BLaER1 treated with 17β-estradiol and CSF1 and Interleukin-3, amounts not matched to agents 10 nM and 100 nM (cell line): ENCODE measurements at regions not wholly inside any gene's neighbourhood (a gene's known extent, or its start where the extent isn't known, plus 50 kb on each side); places are given as distances from the start of the nearest gene placed in this dataset.
A peak's percentile ranks its signal among the peaks of the same experiment; 100 is the strongest.
"Not testable (repeated sequence)": the region's sequence is repeated elsewhere in the genome, so short reads cannot be mapped to it uniquely, and the experiment has no call there.

Experiments used
- H3K27ac ChIP-seq, 11 experiments: shearing (Covaris generic); formaldehyde crosslinking; 2 replicates each; pipeline ENCODE4 v1.8.1; 2022
- H3K27me3 ChIP-seq, 11 experiments: shearing (Covaris generic); formaldehyde crosslinking; 2 replicates each; pipeline ENCODE4 v1.8.1; 2022
- H3K36me3 ChIP-seq, 11 experiments: shearing (Covaris generic); formaldehyde crosslinking; 2 replicates each; pipeline ENCODE4 v1.8.1; 2022
- H3K4me1 ChIP-seq, 10 experiments: shearing (Covaris generic); formaldehyde crosslinking; 2 replicates each; pipeline ENCODE4 v1.8.1; 2022
- H3K4me2 ChIP-seq, 11 experiments: shearing (Covaris generic); formaldehyde crosslinking; 2 replicates each; pipeline ENCODE4 v1.8.1; 2022
- H3K4me3 ChIP-seq, 10 experiments: shearing (Covaris generic); formaldehyde crosslinking; 2 replicates each; pipeline ENCODE4 v1.8.1; 2022
- H3K9ac ChIP-seq, 11 experiments: shearing (Covaris generic); formaldehyde crosslinking; 2 replicates each; pipeline ENCODE4 v1.8.1; 2022
- H3K9me3 ChIP-seq, 11 experiments: shearing (Covaris generic); formaldehyde crosslinking; replicated peaks in 1 of 11; 2 replicates each; pipeline ENCODE4 v1.8.1; 2022
- H4K20me1 ChIP-seq, 11 experiments: shearing (Covaris generic); formaldehyde crosslinking; 2 replicates each; pipeline ENCODE4 v1.8.1; 2022
- Cebpa-rat ChIP-seq, 11 experiments: shearing (Covaris generic); IDR thresholded peaks; 2 replicates each; pipeline ENCODE4 v1.8.1; 2022

- TF ChIP-seq Cebpa-rat (IDR thresholded peaks at IDR 0.05) = no peak
- Histone ChIP-seq H3K4me2 (no peak overlapping the region), H3K27ac (no peak overlapping the region), H3K9me3 (no peaks in the 10 kb centered on the region), H4K20me1 (no peaks in the 10 kb centered on the region), H3K36me3 (no peaks in the 10 kb centered on the region), H3K27me3 (no peaks in the 10 kb centered on the region), H3K4me1 (peaks cover 18 to 29% (median 21%) of the 10 kb centered on the region in 10 experiments), H3K4me3 (no peak overlapping the region), H3K9ac (no peak overlapping the region)
Observed at GRCh38 chr12:131507094-131507493, 203.8 kb upstream of the SFSWAP start.

GRCh38 chr12:131507881-131508280 is 203.0 kb upstream of the SFSWAP start:
- Histone ChIP-seq H3K4me2 (no peak overlapping the region), H3K4me3 (no peak overlapping the region), H3K4me1 (peaks cover 22 to 32% (median 24%) of the 10 kb centered on the region in 10 experiments), H3K27me3 (no peaks in the 10 kb centered on the region), H4K20me1 (no peaks in the 10 kb centered on the region), H3K9me3 (no peaks in the 10 kb centered on the region), H3K27ac (no peak overlapping the region), H3K36me3 (no peaks in the 10 kb centered on the region), H3K9ac (no peak overlapping the region)
- TF ChIP-seq Cebpa-rat (IDR thresholded peaks at IDR 0.05) = no peak

- peaks cover 22 to 32% (median 24%) of the 10 kb centered on the region in 10 experiments for H3K4me1 ChIP-seq
- no peaks in the 10 kb centered on the region for H3K27me3 ChIP-seq
- no peak overlapping the region for H3K27ac ChIP-seq
- H3K36me3 ChIP-seq = no peaks in the 10 kb centered on the region
- H3K4me3 ChIP-seq = no peak overlapping the region
- H3K4me2 ChIP-seq = peak overlapping the region in 3 of 11 experiments; percentile 68 to 87 (median 73); a peak in 3 of 22 replicates
- H3K9ac ChIP-seq = no peak overlapping the region
- peaks cover 0 to 2% (median 0%) of the 10 kb centered on the region in 11 experiments; a peak in 2 of 22 replicates for H3K9me3 ChIP-seq
- H4K20me1 ChIP-seq = no peaks in the 10 kb centered on the region
- no peak for TF ChIP-seq Cebpa-rat (IDR thresholded peaks at IDR 0.05)
Observed at GRCh38 chr12:131509701-131510100, 201.2 kb upstream of the SFSWAP start.

- H3K4me1 ChIP-seq = peaks cover 22 to 32% (median 24%) of the 10 kb centered on the region in 10 experiments
- H3K4me2 ChIP-seq = peak overlapping the region; percentile 61 to 88 (median 72); a peak in 17 of 22 replicates
- TF ChIP-seq Cebpa-rat (IDR thresholded peaks at IDR 0.05) = no peak
Observed at GRCh38 chr12:131510431-131510830, 200.5 kb upstream of the SFSWAP start.

GRCh38 chr12:131511391-131511802 is 199.5 kb upstream of the SFSWAP start:
- H3K27ac ChIP-seq = peak overlapping the region in 7 of 11 experiments; percentile 4 to 38 (median 23); a peak in 9 of 22 replicates
- peaks cover 22 to 32% (median 24%) of the 10 kb centered on the region in 10 experiments for H3K4me1 ChIP-seq
- no peaks in the 10 kb centered on the region for H3K27me3 ChIP-seq
- H3K4me2 ChIP-seq = peak overlapping the region; percentile 61 to 88 (median 72)
- peak overlapping the region in 2 of 11 experiments; percentile 15 to 19; a peak in 2 of 22 replicates for H3K9ac ChIP-seq
- no peaks in the 10 kb centered on the region for H3K36me3 ChIP-seq
- TF ChIP-seq Cebpa-rat (IDR thresholded peaks at IDR 0.05) = no peak
- H3K4me3 ChIP-seq = no peak overlapping the region
- H3K9me3 ChIP-seq = peaks cover 0 to 19% (median 8%) of the 10 kb centered on the region in 11 experiments; a peak in 20 of 22 replicates
- no peaks in the 10 kb centered on the region for H4K20me1 ChIP-seq

More at GRCh38 chr12:131510431-131510830, 200.5 kb upstream of the SFSWAP start:
- Histone ChIP-seq H4K20me1 (no peaks in the 10 kb centered on the region), H3K27ac (0 out of 22 replicates have a peak overlapping the region, but pooled peaks of 1 of the 11 experiments have one; percentile 9), H3K36me3 (no peaks in the 10 kb centered on the region), H3K4me3 (no peak overlapping the region), H3K27me3 (no peaks in the 10 kb centered on the region), H3K9ac (peak overlapping the region in 1 of 11 experiments; percentile 6; a peak in 1 of 22 replicates), H3K9me3 (peaks cover 0 to 10% (median 0%) of the 10 kb centered on the region in 11 experiments; a peak in 4 of 22 replicates)

- Histone ChIP-seq H3K4me2 (peak overlapping the region; percentile 61 to 88 (median 72)), H3K4me3 (no peak overlapping the region), H4K20me1 (no peaks in the 10 kb centered on the region), H3K27me3 (no peaks in the 10 kb centered on the region), H3K9me3 (peaks cover under 1 to 25% (median 14%) of the 10 kb centered on the region in 11 experiments; a peak in 21 of 22 replicates), H3K4me1 (peaks cover 22 to 32% (median 24%) of the 10 kb centered on the region in 10 experiments), H3K9ac (peak overlapping the region in 2 of 11 experiments; percentile 15 to 19; a peak in 1 of 22 replicates), H3K36me3 (no peaks in the 10 kb centered on the region), H3K27ac (peak overlapping the region in 7 of 11 experiments; percentile 4 to 38 (median 23); a peak in 9 of 22 replicates)
- TF ChIP-seq Cebpa-rat (IDR thresholded peaks at IDR 0.05) = no peak
Observed at GRCh38 chr12:131511803-131512561, 198.9 kb upstream of the SFSWAP start.

GRCh38 chr12:131513606-131514005 is 197.3 kb upstream of the SFSWAP start:
- H3K27me3 ChIP-seq = no peaks in the 10 kb centered on the region
- H3K9ac ChIP-seq = no peak overlapping the region
- no peak overlapping the region for H3K4me2 ChIP-seq
- H3K4me1 ChIP-seq = peaks cover 22 to 32% (median 24%) of the 10 kb centered on the region in 10 experiments
- TF ChIP-seq Cebpa-rat (IDR thresholded peaks at IDR 0.05) = no peak
- H3K36me3 ChIP-seq = no peaks in the 10 kb centered on the region
- H3K27ac ChIP-seq = no peak overlapping the region
- no peak overlapping the region for H3K4me3 ChIP-seq
- H4K20me1 ChIP-seq = no peaks in the 10 kb centered on the region
- peaks cover 12 to 37% (median 26%) of the 10 kb centered on the region in 11 experiments for H3K9me3 ChIP-seq

- peaks cover 12 to 27% (median 23%) of the 10 kb centered on the region in 11 experiments for H3K9me3 ChIP-seq
- not testable (repeated sequence) for H4K20me1 ChIP-seq, H3K27ac ChIP-seq, H3K36me3 ChIP-seq, H3K4me1 ChIP-seq, H3K27me3 ChIP-seq, H3K4me2 ChIP-seq, H3K4me3 ChIP-seq, H3K9ac ChIP-seq
Observed at GRCh38 chr12:131520553-131520952, 190.3 kb upstream of the SFSWAP start.

GRCh38 chr12:131521326-131521725 is 189.6 kb upstream of the SFSWAP start:
- Histone ChIP-seq H4K20me1 (no peaks in the 10 kb centered on the region), H3K4me1 (no peaks in the 10 kb centered on the region), H3K27me3 (no peaks in the 10 kb centered on the region), H3K4me2 (no peak overlapping the region), H3K9me3 (peaks cover 12 to 19% (median 16%) of the 10 kb centered on the region in 11 experiments), H3K36me3 (no peaks in the 10 kb centered on the region), H3K9ac (no peak overlapping the region), H3K4me3 (no peak overlapping the region), H3K27ac (no peak overlapping the region)
- TF ChIP-seq Cebpa-rat (IDR thresholded peaks at IDR 0.05) = no peak
